ENCODE measurements at regions not wholly inside any gene's neighbourhood (a gene's known extent, or its start where the extent isn't known, plus 50 kb on each side); places are given as distances from the start of the nearest gene placed in this dataset.

DNA sequence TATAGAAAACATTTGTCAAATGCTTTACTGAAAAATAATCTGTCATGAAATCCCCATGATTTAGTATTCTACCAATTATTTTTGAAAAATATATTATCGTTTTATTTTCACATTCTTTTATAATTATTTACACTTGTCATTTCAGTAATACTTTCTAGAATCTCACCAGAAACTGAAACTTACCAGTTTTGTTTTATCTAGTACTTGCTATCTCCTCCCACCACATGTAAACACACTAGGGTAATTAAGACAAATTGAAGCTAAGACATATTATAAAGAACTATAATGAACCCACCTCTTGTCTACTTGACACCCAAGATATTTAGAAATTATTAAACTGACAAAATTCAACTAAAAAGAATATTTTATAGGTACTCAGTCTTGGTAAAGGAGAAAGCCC, 51.5 kb upstream of the GRM3 start:
- no peak for TF ChIP-seq CTCF (conservative IDR thresholded peaks at IDR 0.05)

GRCh38 chr7:86574006-86574405, 69.7 kb upstream of the GRM3 start:
- no peak overlapping the region for H3K27ac ChIP-seq
- no peak for TF ChIP-seq CTCF (conservative IDR thresholded peaks at IDR 0.05)

More for the DNA sequence above, 51.5 kb upstream of the GRM3 start:
- no peak overlapping the region for H3K27ac ChIP-seq

GRCh38 chr7:86558680-86559501, 84.8 kb upstream of the GRM3 start:
- H3K27ac ChIP-seq = no peak overlapping the region
- no peak for TF ChIP-seq CTCF (conservative IDR thresholded peaks at IDR 0.05)

DNA sequence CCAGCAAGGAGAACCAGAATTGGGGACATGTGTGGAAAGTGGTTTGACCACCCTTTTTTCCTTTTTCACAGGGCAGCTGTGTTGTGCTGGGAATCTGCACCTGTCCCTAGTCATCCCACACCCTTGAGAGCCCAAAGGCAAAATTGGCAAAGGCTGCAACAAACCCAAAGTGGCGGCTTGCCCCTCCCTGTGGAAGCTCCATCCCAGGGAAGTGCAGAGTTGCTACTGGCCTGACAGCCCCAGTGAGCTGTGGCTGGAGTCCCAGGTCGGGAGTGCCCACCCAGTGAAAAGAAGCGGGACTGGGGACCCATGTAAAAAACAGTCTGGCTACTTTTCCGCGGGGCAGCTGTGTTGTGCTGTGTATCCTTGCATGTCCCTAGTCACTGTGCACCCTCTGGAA, 109.1 kb upstream of the GRM3 start:
- no peak overlapping the region for H3K27ac ChIP-seq
- no peak for TF ChIP-seq CTCF (conservative IDR thresholded peaks at IDR 0.05)

DNA sequence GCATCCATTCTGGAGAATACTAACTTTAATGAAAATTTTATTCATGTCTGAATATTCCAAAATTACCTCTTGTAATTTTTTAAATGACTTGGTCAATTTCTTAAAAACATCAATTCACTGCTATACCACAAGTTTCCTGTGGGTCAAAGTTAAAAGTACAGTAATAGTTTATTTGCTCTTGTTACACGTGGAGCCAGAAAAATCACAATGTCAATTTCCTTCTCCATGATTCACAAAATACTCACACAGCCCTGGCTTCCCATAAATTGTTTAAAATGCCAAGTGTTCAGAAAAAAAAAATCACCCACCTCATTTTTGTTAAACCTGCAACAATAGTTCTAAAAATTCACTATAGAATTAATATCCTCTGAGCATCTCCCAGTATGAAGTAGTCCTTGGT, 139.5 kb upstream of the GRM3 start:
- TF ChIP-seq CTCF (conservative IDR thresholded peaks at IDR 0.05) = no peak
- no peak overlapping the region for H3K27ac ChIP-seq

- no peak overlapping the region for H3K27ac ChIP-seq
- no peak for TF ChIP-seq CTCF (conservative IDR thresholded peaks at IDR 0.05)
Observed at GRCh38 chr7:86499986-86500385, 143.7 kb upstream of the GRM3 start.

- no peak overlapping the region for H3K27ac ChIP-seq
- no peak for TF ChIP-seq CTCF (conservative IDR thresholded peaks at IDR 0.05)
Observed at GRCh38 chr7:86485827-86486226, 157.9 kb upstream of the GRM3 start.
